ENCODE measurements at regions not wholly inside any gene's neighbourhood (a gene's known extent, or its start where the extent isn't known, plus 50 kb on each side); places are given as distances from the start of the nearest gene placed in this dataset.

GRCh38 chr1:239819096-239819495 lies 272.6 kb upstream of the FMN2 start:
- TF ChIP-seq CTCF (conservative IDR thresholded peaks at IDR 0.05; ENCODE audit: low read depth, low read length) = no peak
- no peak for TF ChIP-seq EZH2 (IDR thresholded peaks at IDR 0.05; ENCODE audit: borderline replicate concordance, low read depth, low read length, poor library complexity, severe bottlenecking)
